Stimulated activated naive CD8-positive, alpha-beta T cell treated with anti-CD3 and anti-CD28 coated beads, Interleukin-15, amount 100 ng/mL, for 72 hours (primary cell): ENCODE measurements at regions not wholly inside any gene's neighbourhood (a gene's known extent, or its start where the extent isn't known, plus 50 kb on each side); places are given as distances from the start of the nearest gene placed in this dataset.
A peak's percentile ranks its signal among the peaks of the same experiment; 100 is the strongest.

Experiments
- ATAC-seq: fragments of 150-1000 bp; cut with Tn5 transposase; 2 replicates; pipeline ENCODE4 v1.10.0; 2021; ENCODE audit warnings: mild to moderate bottlenecking, moderate library complexity
- DNase-seq, 2 donors: peaks; one replicate each; pipeline ENCODE4 v3.0.0; 2021 to 2022
- H3K27ac Mint-ChIP-seq, 2 donors: one replicate each; pipeline ENCODE4 v1.8.0; 2022; ENCODE audit warnings: mild to moderate bottlenecking in 2 of 2, mixed read lengths in 2 of 2, moderate library complexity in 2 of 2
- H3K27me3 Mint-ChIP-seq: one replicate; pipeline ENCODE4 v1.8.0; 2022; ENCODE audit warnings: mixed read lengths
- H3K4me1 Mint-ChIP-seq: one replicate; pipeline ENCODE4 v1.8.0; 2022; ENCODE audit warnings: mild to moderate bottlenecking, mixed read lengths
- H3K4me3 Mint-ChIP-seq, 2 donors: one replicate each; pipeline ENCODE4 v1.8.0; 2022; ENCODE audit warnings: mild to moderate bottlenecking in 2 of 2, mixed read lengths in 2 of 2, moderate library complexity in 1 of 2
- H3K9me3 Mint-ChIP-seq, 2 donors: one replicate each; pipeline ENCODE4 v1.8.0; 2022; ENCODE audit warnings: mixed read lengths in 2 of 2

GRCh38 chr3:13266005-13266404, 154.1 kb downstream of the NUP210 start:
- no peak overlapping the region for H3K27ac Mint-ChIP-seq
- H3K27me3 Mint-ChIP-seq, result peaks cover 19% of the 10 kb centered on the region
- peaks cover 10% of the 10 kb centered on the region for H3K4me1 Mint-ChIP-seq
- H3K9me3 Mint-ChIP-seq, result peaks cover 0 to 14% of the 10 kb centered on the region in 2 donors
- ATAC-seq (no peak), DNase-seq (no peak)
- no peak overlapping the region for H3K4me3 Mint-ChIP-seq

DNA sequence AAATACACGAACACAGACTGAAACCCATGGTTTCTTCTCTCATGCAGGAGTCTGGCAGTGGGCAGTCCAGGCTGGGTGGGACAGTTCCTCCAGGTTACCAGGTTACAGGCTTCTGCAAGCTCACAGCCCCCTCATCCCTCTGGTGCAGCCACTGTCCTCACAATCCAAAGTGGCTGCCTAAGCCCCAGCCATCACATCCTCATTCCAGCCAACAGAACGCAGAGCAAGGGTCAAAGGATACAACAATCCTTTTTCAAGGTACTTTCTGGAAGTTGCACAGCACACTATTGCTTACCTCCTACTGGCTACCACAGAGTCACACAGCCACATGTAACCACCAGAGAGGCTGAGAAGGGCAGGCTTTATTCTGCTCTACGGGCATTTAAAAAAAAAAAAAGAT, 154.6 kb downstream of the NUP210 start:
- H3K9me3 Mint-ChIP-seq, result peaks cover 0 to 14% of the 10 kb centered on the region in 2 donors
- H3K4me3 Mint-ChIP-seq, result no peak overlapping the region
- H3K27me3 Mint-ChIP-seq, result peaks cover 19% of the 10 kb centered on the region
- DNase-seq (no peak), ATAC-seq (no peak)
- no peak overlapping the region for H3K27ac Mint-ChIP-seq
- peaks cover 10% of the 10 kb centered on the region for H3K4me1 Mint-ChIP-seq

DNA sequence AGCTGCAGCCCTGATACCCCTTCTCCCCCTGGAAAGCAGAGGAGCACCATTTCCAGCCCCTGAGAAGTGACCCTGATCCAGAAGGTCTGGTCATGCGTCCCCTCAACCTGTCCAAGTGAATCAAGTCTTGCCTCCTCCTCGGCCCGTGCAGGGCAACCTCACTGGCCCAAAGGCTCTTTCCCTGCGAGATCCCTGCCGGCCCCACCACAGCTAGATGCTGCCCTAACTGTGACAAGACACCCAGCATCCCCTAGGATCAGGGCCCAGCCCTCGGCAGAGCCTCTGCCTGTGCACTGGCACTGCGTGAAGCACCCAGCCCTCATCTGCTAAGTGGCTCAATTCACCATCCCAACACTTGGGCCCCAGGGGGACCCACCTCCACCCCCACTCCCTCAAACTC, 155.1 kb downstream of the NUP210 start:
- ATAC-seq, result no peak
- Mint-ChIP-seq H3K4me3 (no peak overlapping the region), H3K27ac (peak overlapping the region in 1 of 2 donors; percentile 36), H3K4me1 (peaks cover 10% of the 10 kb centered on the region), H3K9me3 (peaks cover 0 to 14% of the 10 kb centered on the region in 2 donors), H3K27me3 (peaks cover 19% of the 10 kb centered on the region)
- no peak for DNase-seq

GRCh38 chr3:13264468-13264795, 155.7 kb downstream of the NUP210 start:
- Mint-ChIP-seq H3K9me3 (peaks cover 0 to 11% of the 10 kb centered on the region in 2 donors), H3K27ac (no peak overlapping the region), H3K27me3 (peaks cover 19% of the 10 kb centered on the region), H3K4me3 (no peak overlapping the region), H3K4me1 (peaks cover 10% of the 10 kb centered on the region)
- no peak for DNase-seq
- no peak for ATAC-seq

- Mint-ChIP-seq H3K27ac (peak overlapping the region in 1 of 2 donors; percentile 77), H3K4me1 (peaks cover 10% of the 10 kb centered on the region), H3K4me3 (no peak overlapping the region), H3K27me3 (peaks cover 18% of the 10 kb centered on the region), H3K9me3 (peaks cover 0 to 7% of the 10 kb centered on the region in 2 donors)
- DNase-seq, result no peak
- ATAC-seq, result no peak
These were observed 156.2 kb downstream of the NUP210 start for GRCh38 chr3:13263770-13264467.

GRCh38 chr3:13262493-13263211, 157.5 kb downstream of the NUP210 start:
- peaks cover 10% of the 10 kb centered on the region for H3K27me3 Mint-ChIP-seq
- no peak overlapping the region for H3K4me3 Mint-ChIP-seq
- peak overlapping the region; percentile 76 to 81 for H3K27ac Mint-ChIP-seq
- peaks cover 0 to 7% of the 10 kb centered on the region in 2 donors for H3K9me3 Mint-ChIP-seq
- peaks cover 10% of the 10 kb centered on the region for H3K4me1 Mint-ChIP-seq
- ATAC-seq, result no peak
- no peak for DNase-seq

DNA sequence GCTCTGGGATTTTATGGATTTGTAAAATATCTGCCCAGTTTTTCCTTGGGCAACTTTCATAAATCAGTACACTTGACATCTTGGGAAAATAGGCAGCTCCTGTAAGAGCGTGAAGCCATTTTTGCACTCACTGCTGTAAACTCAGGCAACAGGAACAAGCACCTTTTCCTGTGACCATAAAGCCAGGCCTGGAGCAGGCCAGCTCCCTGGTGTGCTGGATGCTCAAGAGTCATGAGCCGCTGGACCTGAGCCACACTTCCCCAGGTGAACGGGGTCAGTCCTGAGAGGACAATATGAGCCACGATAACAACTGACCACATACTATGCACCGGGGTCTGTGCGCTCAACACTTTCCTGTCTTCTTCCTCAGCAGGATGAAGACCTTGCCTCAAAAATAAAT, 158.2 kb downstream of the NUP210 start:
- no peak for ATAC-seq
- Mint-ChIP-seq H3K27ac (no peak overlapping the region), H3K4me1 (peaks cover 10% of the 10 kb centered on the region)

DNA sequence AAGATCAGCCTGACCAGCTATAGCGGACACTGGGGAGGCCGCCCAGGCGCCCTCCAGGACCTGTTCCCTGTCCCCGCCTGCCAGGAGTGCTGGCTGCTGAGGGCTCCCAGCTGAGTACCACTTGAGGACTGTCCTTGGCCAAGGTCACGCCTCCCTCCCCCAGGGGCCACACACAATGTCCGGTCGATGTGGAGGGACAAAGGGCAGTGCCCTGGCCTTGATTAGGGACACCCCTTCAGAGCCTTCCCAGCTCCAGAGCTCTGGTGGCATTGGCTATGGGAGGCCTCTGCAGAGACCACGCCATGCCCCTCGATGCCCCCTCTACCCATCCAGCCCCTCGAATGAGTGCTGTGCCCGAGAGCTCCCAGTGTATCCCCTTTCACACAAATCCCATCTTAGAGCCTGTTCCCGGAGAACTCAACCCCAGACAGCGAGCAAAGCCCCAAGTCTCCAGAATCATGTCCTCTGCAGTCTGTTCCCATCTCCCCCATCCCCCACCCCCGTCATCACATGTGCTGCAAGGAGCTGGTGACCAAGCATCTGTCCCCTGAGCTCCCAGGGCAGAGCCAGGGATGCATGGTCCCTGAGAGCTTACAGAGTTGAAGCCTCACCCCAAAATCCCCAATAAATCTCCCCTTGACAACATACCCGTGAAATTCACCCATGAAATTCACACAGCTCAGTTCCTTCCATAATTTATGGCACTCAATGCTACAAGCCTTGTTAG, 158.9 kb downstream of the NUP210 start:
- DNase-seq (no peak), ATAC-seq (peak; percentile 5)
- H3K27me3 Mint-ChIP-seq, result peaks cover 10% of the 10 kb centered on the region
- peaks cover 0 to 7% of the 10 kb centered on the region in 2 donors for H3K9me3 Mint-ChIP-seq
- peaks cover 10% of the 10 kb centered on the region for H3K4me1 Mint-ChIP-seq
- H3K4me3 Mint-ChIP-seq, result no peak overlapping the region
- H3K27ac Mint-ChIP-seq, result no peak overlapping the region

More for the DNA sequence above, 158.2 kb downstream of the NUP210 start:
- no peak for DNase-seq
- H3K9me3 Mint-ChIP-seq, result peaks cover 0 to 7% of the 10 kb centered on the region in 2 donors
- H3K4me3 Mint-ChIP-seq, result no peak overlapping the region
- H3K27me3 Mint-ChIP-seq, result peaks cover 10% of the 10 kb centered on the region

DNA sequence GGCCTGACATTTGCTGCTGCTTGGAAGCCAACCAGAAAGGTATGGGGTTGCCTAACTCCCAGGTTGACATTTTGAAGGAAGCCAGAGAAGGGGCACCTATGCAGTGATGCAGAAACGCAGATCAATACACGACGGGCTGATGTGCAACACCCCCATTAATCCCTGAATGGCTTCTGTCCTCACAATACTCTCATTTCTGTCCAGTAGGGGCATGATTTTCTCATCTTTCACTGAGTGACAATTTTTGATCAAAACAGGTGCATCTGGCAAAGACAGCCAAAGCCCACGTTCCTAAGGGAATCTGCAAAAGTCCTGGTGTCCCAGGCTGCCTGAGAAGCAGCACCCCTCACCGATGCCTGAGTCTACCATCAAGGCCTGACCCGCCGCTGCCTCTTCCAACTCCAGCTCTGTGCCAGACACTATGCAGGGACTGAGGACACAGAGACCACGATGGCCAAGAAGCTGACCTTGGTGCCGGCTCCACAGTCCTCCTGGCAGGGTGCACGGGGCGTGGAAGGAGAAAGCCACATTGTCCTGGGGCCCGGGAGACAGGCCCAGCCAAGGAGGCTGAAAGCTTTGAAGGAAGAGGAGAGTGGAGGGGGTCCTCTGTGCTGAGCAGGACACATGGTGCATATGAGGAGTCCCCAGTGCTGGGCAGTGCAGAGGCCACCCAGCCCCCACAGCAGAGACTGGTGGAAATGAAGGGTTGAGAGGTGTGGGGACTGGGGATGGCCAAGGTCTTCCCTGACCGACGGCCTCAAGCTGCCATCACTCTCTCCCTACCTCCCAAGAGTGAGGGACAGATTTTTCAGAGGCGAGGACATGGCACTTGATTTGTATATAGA, 159.6 kb downstream of the NUP210 start:
- Mint-ChIP-seq H3K27ac (no peak overlapping the region), H3K4me3 (no peak overlapping the region), H3K9me3 (peaks cover 0 to 3% of the 10 kb centered on the region in 2 donors), H3K27me3 (peaks cover 3% of the 10 kb centered on the region), H3K4me1 (peaks cover 10% of the 10 kb centered on the region)
- ATAC-seq, result peak; percentile 26
- no peak for DNase-seq

GRCh38 chr3:13259831-13260230, 160.3 kb downstream of the NUP210 start:
- H3K27me3 Mint-ChIP-seq, result no peaks in the 10 kb centered on the region
- DNase-seq, result no peak
- H3K9me3 Mint-ChIP-seq, result no peaks in the 10 kb centered on the region
- H3K4me1 Mint-ChIP-seq, result peaks cover 10% of the 10 kb centered on the region
- no peak for ATAC-seq
- peak overlapping the region in 1 of 2 donors; percentile 0 for H3K27ac Mint-ChIP-seq
- H3K4me3 Mint-ChIP-seq, result no peak overlapping the region

GRCh38 chr3:13258986-13259514, 161.1 kb downstream of the NUP210 start:
- Mint-ChIP-seq H3K27me3 (no peaks in the 10 kb centered on the region), H3K4me1 (peaks cover 10% of the 10 kb centered on the region), H3K4me3 (no peak overlapping the region), H3K9me3 (no peaks in the 10 kb centered on the region), H3K27ac (peak overlapping the region in 1 of 2 donors; percentile 73)
- no peak for ATAC-seq
- DNase-seq, result no peak

DNA sequence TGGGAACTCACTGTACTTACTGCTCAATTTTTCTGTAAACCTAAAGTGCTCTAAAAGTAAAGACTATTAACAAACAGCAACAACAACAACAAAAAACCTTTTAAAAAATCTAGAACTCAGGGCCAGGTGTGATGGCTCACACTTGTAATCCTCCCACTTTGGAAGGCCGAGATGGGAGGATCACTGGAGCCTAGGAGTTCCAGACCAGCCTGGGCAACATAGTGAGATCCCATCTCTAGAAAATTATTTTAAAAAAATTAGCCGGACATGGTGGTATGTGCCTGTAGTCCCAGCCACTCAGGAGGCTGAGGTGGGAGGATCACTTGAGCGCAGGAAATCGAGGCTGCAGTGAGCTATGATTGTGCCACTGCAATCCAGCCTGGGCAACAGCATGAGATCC, 161.8 kb downstream of the NUP210 start:
- DNase-seq (no peak), ATAC-seq (no peak)
- H3K4me1 Mint-ChIP-seq, result peaks cover 10% of the 10 kb centered on the region
- no peak overlapping the region for H3K27ac Mint-ChIP-seq
- H3K27me3 Mint-ChIP-seq, result no peaks in the 10 kb centered on the region
- no peaks in the 10 kb centered on the region for H3K9me3 Mint-ChIP-seq
- H3K4me3 Mint-ChIP-seq, result no peak overlapping the region

- Mint-ChIP-seq H3K9me3 (no peaks in the 10 kb centered on the region), H3K27me3 (no peaks in the 10 kb centered on the region), H3K4me1 (peaks cover 5% of the 10 kb centered on the region), H3K4me3 (no peak overlapping the region), H3K27ac (no peak overlapping the region)
- ATAC-seq, result no peak
- no peak for DNase-seq
These were observed 162.5 kb downstream of the NUP210 start for GRCh38 chr3:13257666-13258065.

- Mint-ChIP-seq H3K4me3 (no peak overlapping the region), H3K27ac (no peak overlapping the region), H3K27me3 (peaks cover 6% of the 10 kb centered on the region), H3K9me3 (no peaks in the 10 kb centered on the region), H3K4me1 (no peaks in the 10 kb centered on the region)
- no peak for ATAC-seq
- DNase-seq, result no peak
These were observed 163.3 kb downstream of the NUP210 start for GRCh38 chr3:13256845-13257244.
